HepG2 (cell line): ENCODE measurements at regions not wholly inside any gene's neighbourhood (a gene's known extent, or its start where the extent isn't known, plus 50 kb on each side); places are given as distances from the start of the nearest gene placed in this dataset.

Experiments used
- HNRNPK ChIP-seq: fragments of 200-400 bp; formaldehyde crosslinking; IDR thresholded peaks from 2 replicates; pipeline ENCODE4 v1.6.1; 2018; ENCODE audit warnings: low read length, low read depth, moderate library complexity, mild to moderate bottlenecking; ENCODE audit not compliant: poor library complexity, severe bottlenecking
- KIAA2018 ChIP-seq: sonication (generic); formaldehyde crosslinking; IDR thresholded peaks from 2 replicates; pipeline ENCODE4 v1.5.0; 2020; ENCODE audit warnings: mild to moderate bottlenecking, missing genetic modification reagents, borderline replicate concordance
- NFIC ChIP-seq: IDR thresholded peaks from 2 replicates; pipeline ENCODE4 v1.6.1; 2012; ENCODE audit warnings: mild to moderate bottlenecking, low read length, inconsistent platforms
- RAD51 ChIP-seq: fragments of 450-650 bp; IDR thresholded peaks from 2 replicates; pipeline ENCODE4 v1.6.1; 2016; ENCODE audit warnings: borderline replicate concordance
- RFX3 ChIP-seq: IDR thresholded peaks from 2 replicates; pipeline ENCODE4 v1.6.1; 2016; ENCODE audit warnings: missing biosample characterization, missing genetic modification reagents
- RFXANK ChIP-seq: IDR thresholded peaks from 2 replicates; pipeline ENCODE4 v1.6.1; 2016
- SMAD1 ChIP-seq: sonication (generic); formaldehyde crosslinking; IDR thresholded peaks from 2 replicates; pipeline ENCODE4 v1.4.0; 2020; ENCODE audit warnings: missing genetic modification reagents, low read depth, mild to moderate bottlenecking, borderline replicate concordance
- SP4 ChIP-seq: sonication (generic); formaldehyde crosslinking; IDR thresholded peaks from 2 replicates; pipeline ENCODE4 v1.8.1; 2023; ENCODE audit warnings: mild to moderate bottlenecking, missing genetic modification reagents
- SPEN ChIP-seq: sonication (generic); formaldehyde crosslinking; IDR thresholded peaks from 2 replicates; pipeline ENCODE4 v1.5.1; 2020; ENCODE audit warnings: low read depth, mild to moderate bottlenecking, missing genetic modification reagents
- TEAD2 ChIP-seq: sonication (generic); formaldehyde crosslinking; IDR thresholded peaks from 2 replicates; pipeline ENCODE4 v1.9.0; 2021; ENCODE audit warnings: missing genetic modification reagents
- TGIF2 ChIP-seq: IDR thresholded peaks from 2 replicates; pipeline ENCODE4 v1.6.1; 2016; ENCODE audit warnings: control low read depth, missing compliant biosample characterization
- THAP9 ChIP-seq: sonication (generic); formaldehyde crosslinking; IDR thresholded peaks from 2 replicates; pipeline ENCODE4; 2020; ENCODE audit warnings: missing genetic modification reagents, mild to moderate bottlenecking, borderline replicate concordance
- U2AF1 ChIP-seq: fragments of 200-400 bp; formaldehyde crosslinking; optimal IDR thresholded peaks from 2 replicates; pipeline ENCODE3; 2017; ENCODE audit warnings: mild to moderate bottlenecking, low read depth, low read length
- ZBTB1 ChIP-seq: sonication (generic); formaldehyde crosslinking; IDR thresholded peaks from 2 replicates; pipeline ENCODE4 v1.4.0; 2020; ENCODE audit warnings: missing genetic modification reagents, borderline replicate concordance
- ZFP90 ChIP-seq: sonication (generic); formaldehyde crosslinking; IDR thresholded peaks from 2 replicates; pipeline ENCODE4 v1.8.0; 2022; ENCODE audit warnings: missing genetic modification reagents, mild to moderate bottlenecking, inconsistent platforms, borderline replicate concordance
- ZNF33A ChIP-seq: sonication (generic); formaldehyde crosslinking; IDR thresholded peaks from 2 replicates; pipeline ENCODE4 v1.5.1; 2020; ENCODE audit warnings: missing genetic modification reagents, mild to moderate bottlenecking, moderate library complexity, borderline replicate concordance
- ZNF496 ChIP-seq: sonication (generic); formaldehyde crosslinking; IDR thresholded peaks from 2 replicates; pipeline ENCODE4 v1.8.1; 2023; ENCODE audit warnings: mild to moderate bottlenecking, moderate library complexity, missing genetic modification reagents; ENCODE audit not compliant: insufficient replicate concordance
- ZNF550 ChIP-seq: sonication (generic); formaldehyde crosslinking; IDR thresholded peaks from 2 replicates; pipeline ENCODE4 v1.4.0; 2020; ENCODE audit warnings: mild to moderate bottlenecking, missing genetic modification reagents, borderline replicate concordance
- ZNF761 ChIP-seq: sonication (generic); formaldehyde crosslinking; conservative IDR thresholded peaks from 2 replicates; pipeline ENCODE4 v1.4.0; 2020; ENCODE audit warnings: mild to moderate bottlenecking, missing genetic modification reagents
- ZNF775 ChIP-seq: sonication (generic); formaldehyde crosslinking; IDR thresholded peaks from 2 replicates; pipeline ENCODE4 v1.4.0; 2020; ENCODE audit warnings: missing genetic modification reagents, mild to moderate bottlenecking, moderate library complexity, borderline replicate concordance
- ZSCAN12 ChIP-seq: sonication (generic); formaldehyde crosslinking; IDR thresholded peaks from 2 replicates; pipeline ENCODE4 v1.9.0; 2021; ENCODE audit warnings: mild to moderate bottlenecking, missing genetic modification reagents

GRCh38 chr4:123478859-123479345, 82.3 kb downstream of the SPRY1 start (continued):
- TF ChIP-seq KIAA2018 (no peak), ZNF775 (no peak), SPEN (CRISPR knock-in tag) (peak; percentile 94), RFX3 (CRISPR knock-in tag) (peak; percentile 43; the same call in 1 of the 2 replicates), ZSCAN12 (CRISPR knock-in tag) (peak; percentile 32; the same call in 1 of the 2 replicates), U2AF1 (no peak), ZNF496 (CRISPR knock-in tag) (no peak), ZFP90 (CRISPR knock-in tag) (peak; percentile 84; the same call in 1 of the 2 replicates), SMAD1 (CRISPR knock-in tag) (no peak; the same call in 1 of the 2 replicates), ZBTB1 (CRISPR knock-in tag) (peak; percentile 67; the same call in 1 of the 2 replicates), SP4 (peak; percentile 67), ZNF33A (no peak), HNRNPK (peak; percentile 22), THAP9 (CRISPR knock-in tag) (peak; percentile 49; the same call in 1 of the 2 replicates), ZNF550 (CRISPR knock-in tag) (no peak), ZNF761 (CRISPR knock-in tag) (0 out of 2 replicates have a peak, but pooled peaks have one; percentile 37), TEAD2 (CRISPR knock-in tag) (no peak), RFXANK (CRISPR knock-in tag) (peak; percentile 66; the same call in 1 of the 2 replicates), TGIF2 (CRISPR knock-in tag) (peak; percentile 94), NFIC (peak; percentile 97), RAD51 (no peak)
